GM12878 (cell line): ENCODE measurements at regions not wholly inside any gene's neighbourhood (a gene's known extent, or its start where the extent isn't known, plus 50 kb on each side); places are given as distances from the start of the nearest gene placed in this dataset.

Source experiments
- ATAC-seq: fragments of 200-7000 bp; cut with Tn5 transposase; 3 replicates; pipeline ENCODE4 v1.9.1; 2020; ENCODE audit warnings: mild to moderate bottlenecking, moderate library complexity
- BruUV-seq: library from RNA; stranded (reverse); fragments of 400-500 nt; replicated peaks from 2 replicates; lab custom pipeline; 2021; lab: Mats Ljungman, UMichigan
- CTCF ChIA-PET: fragments of 300-600 bp; sonication (Branson Sonifier 250); formaldehyde crosslinking; extraction: SDS; loops from one replicate; lab custom pipeline; 2021; ENCODE audit warnings: inconsistent platforms; lab: Yijun Ruan, JAX
- POLR2A ChIA-PET: fragments of 350-600 bp; formaldehyde crosslinking; extraction: SDS; loops from one replicate; lab custom pipeline; 2021; ENCODE audit warnings: inconsistent platforms; lab: Charles Lee
- RAD21 ChIA-PET: fragments of 300-600 bp; sonication (Branson Sonifier 250); formaldehyde crosslinking; loops from one replicate; lab custom pipeline; 2023; ENCODE audit warnings: antibody characterized with exemption; ENCODE audit not compliant: unreplicated experiment; lab: Charles Lee
- SMC1A ChIA-PET: fragments of 300-600 bp; sonication (Branson Sonifier 250); formaldehyde crosslinking; loops from one replicate; lab custom pipeline; 2023; ENCODE audit not compliant: unreplicated experiment, uncharacterized antibody; lab: Charles Lee
- DNase-seq: peaks from one replicate; pipeline ENCODE4 v3.0.0-alpha.2; 2011; ENCODE audit warnings: low read depth, low spot score
- FAIRE-seq: peaks from 3 replicates; lab custom pipeline; 2011; peaks lifted over from hg19 to GRCh38; lab: Jason Lieb, UNC
- H2AFZ ChIP-seq: 2 replicates; pipeline ENCODE4 v1.6.0; 2011; ENCODE audit warnings: low read depth, low read length, control low read depth; ENCODE audit not compliant: control insufficient read depth
- H3K27ac ChIP-seq: 2 replicates; pipeline ENCODE4 v1.5.1; 2011; ENCODE audit warnings: control low read depth; ENCODE audit not compliant: control insufficient read depth, insufficient read depth
- H3K27me3 ChIP-seq, 2 experiments: replicated peaks in 1 of 2; 2 replicates each; pipeline versions ENCODE4 v1.6.0 to v1.6.1; 2011; ENCODE audit warnings: low read length in 1 of 2; ENCODE audit not compliant: control insufficient read depth in 2 of 2, insufficient read depth in 2 of 2
- H3K36me3 ChIP-seq, 2 experiments: 2 replicates each; pipeline ENCODE4 v1.5.1; 2011; ENCODE audit warnings: low read length in 1 of 2; ENCODE audit not compliant: control insufficient read depth in 2 of 2, insufficient read depth in 2 of 2
- H3K4me1 ChIP-seq: 2 replicates; pipeline ENCODE4 v1.6.1; 2011; ENCODE audit warnings: mild to moderate bottlenecking, low read length, moderate library complexity, mixed read lengths; ENCODE audit not compliant: control insufficient read depth, insufficient read depth
- H3K4me2 ChIP-seq: 2 replicates; pipeline ENCODE4 v1.6.0; 2011; ENCODE audit warnings: control low read depth; ENCODE audit not compliant: control insufficient read depth, insufficient read depth
- H3K4me3 ChIP-seq: fragments of 200-600 bp; sonication (generic); 2 replicates; pipeline ENCODE4 v1.5.1; 2016
- H3K79me2 ChIP-seq: 2 replicates; pipeline ENCODE4 v1.6.0; 2011; ENCODE audit warnings: low read length; ENCODE audit not compliant: control insufficient read depth, insufficient read depth
- H3K9ac ChIP-seq: 2 replicates; pipeline ENCODE4 v1.8.0; 2011; ENCODE audit warnings: low read length, control low read depth, mixed read lengths; ENCODE audit not compliant: control insufficient read depth, insufficient read depth
- H3K9me3 ChIP-seq: replicated peaks from 3 replicates; pipeline ENCODE4 v1.5.1; 2011; ENCODE audit warnings: mild to moderate bottlenecking, low read length; ENCODE audit not compliant: control insufficient read depth, insufficient read depth
- H4K20me1 ChIP-seq: 2 replicates; pipeline ENCODE4 v1.6.0; 2011; ENCODE audit not compliant: control insufficient read depth, insufficient read depth
- BMI1 ChIP-seq: fragments of 450-650 bp; IDR thresholded peaks from 2 replicates; pipeline ENCODE4 v1.6.1; 2016; ENCODE audit warnings: mild to moderate bottlenecking, moderate library complexity, borderline replicate concordance
- CBX5 ChIP-seq: sonication (generic); IDR thresholded peaks from 2 replicates; pipeline ENCODE4 v1.6.1; 2016; ENCODE audit warnings: low read depth, moderate library complexity, mild to moderate bottlenecking, inconsistent platforms
- DPF2 ChIP-seq: fragments of 450-650 bp; IDR thresholded peaks from 2 replicates; pipeline ENCODE4 v1.6.1; 2017; ENCODE audit warnings: mild to moderate bottlenecking
- EED ChIP-seq: sonication (generic); IDR thresholded peaks from 2 replicates; pipeline ENCODE4 v1.6.1; 2016; ENCODE audit warnings: antibody characterized with exemption, low read depth
- PAX5 ChIP-seq: IDR thresholded peaks from 2 replicates; pipeline ENCODE4 v1.6.1; 2011; ENCODE audit warnings: low read depth, low read length, borderline replicate concordance
- RUNX3 ChIP-seq: IDR thresholded peaks from 2 replicates; pipeline ENCODE4 v1.6.1; 2012; ENCODE audit warnings: low read length, inconsistent platforms
- SPI1 ChIP-seq: IDR thresholded peaks from 2 replicates; pipeline ENCODE4 v1.6.1; 2011; ENCODE audit warnings: low read depth, mild to moderate bottlenecking, low read length, moderate library complexity, borderline replicate concordance; ENCODE audit not compliant: insufficient read depth
- ZNF207 ChIP-seq: fragments of 450-650 bp; IDR thresholded peaks from 2 replicates; pipeline ENCODE4 v1.6.1; 2014; ENCODE audit warnings: antibody characterized with exemption, mild to moderate bottlenecking, borderline replicate concordance
- WGBS: methylation state at CpG from one replicate; pipeline ENCODE4 v1.1.6; 2016; ENCODE audit warnings: low lambda C conversion rate; ENCODE audit not compliant: insufficient replicate concordance, insufficient coverage; ENCODE audit errors: missing lambda C conversion rate; 5-methylcytosine and 5-hydroxymethylcytosine counted together
- in situ Hi-C: fragments of 300-500 bp; cut with MboI; formaldehyde crosslinking; loops from 9 replicates; pipeline ENCODE4 v1.14.3; 2018; ENCODE audit warnings: mixed read lengths
- intact Hi-C: fragments of 100-400 bp; cut with micrococcal nuclease; formaldehyde crosslinking; loops from one replicate; pipeline ENCODE4 v1.14.2; 2022; ENCODE audit not compliant: unreplicated experiment

- Histone ChIP-seq H3K36me3 (no peaks in the 10 kb centered on the region; a peak in 2 of 4 replicates), H3K79me2 (no peaks in the 10 kb centered on the region), H3K4me1 (peaks cover 38% of the 10 kb centered on the region)
- no peak for DNase-seq
- SMC1A ChIA-PET: interaction anchor here (2.5 to 4.0 kb wide), 2 partner anchors 7 to 17 kb away, joined by 7 to 18 read pairs; no protein-coding TSS in a partner anchor
- no TSS peak for BruUV-seq
- 68% methylated on average over 3 of the region's 3 CpGs for WGBS
- TF ChIP-seq DPF2 (no peak), CBX5 (0 out of 2 replicates have a peak, but pooled peaks have one; percentile 28), EED (0 out of 2 replicates have a peak, but pooled peaks have one; percentile 19), RUNX3 (peak; percentile 65), BMI1 (no peak), PAX5 (0 out of 2 replicates have a peak, but pooled peaks have one; percentile 29), SPI1 (peak; percentile 61; the same call in 1 of the 2 replicates), ZNF207 (no peak)
- TF ChIP-seq, all 136 proteins: peak for 5
- H3K9ac ChIP-seq: no peak overlapping the region
- H3K4me3 ChIP-seq: no peak overlapping the region
- FAIRE-seq (peak; percentile 78), ATAC-seq (no peak)
- no peak overlapping the region for H3K27ac ChIP-seq
- H3K4me2 ChIP-seq: no peak overlapping the region
- RAD21 ChIA-PET: no interaction called here
- POLR2A ChIA-PET: no interaction called here
- H2AFZ ChIP-seq: no peak overlapping the region
- H3K27me3 ChIP-seq: no peaks in the 10 kb centered on the region
- H3K9me3 ChIP-seq: peaks cover 16% of the 10 kb centered on the region
- in situ Hi-C loops (no loop called here), intact Hi-C loops (no loop called here)
- CTCF ChIA-PET: interaction anchor here (4.0 kb wide), 1 partner anchor 12 kb away, joined by 20 read pairs; no protein-coding TSS in a partner anchor
- no peaks in the 10 kb centered on the region for H4K20me1 ChIP-seq
Measured at GRCh38 chr2:8298783-8299182, 383.1 kb upstream of the ID2 start.
